MM.1S (cell line): ENCODE measurements at regions not wholly inside any gene's neighbourhood (a gene's known extent, or its start where the extent isn't known, plus 50 kb on each side); places are given as distances from the start of the nearest gene placed in this dataset.

ENCODE experiments used
- EZH2 ChIP-seq: fragments of 300-600 bp; sonication (generic); optimal IDR thresholded peaks from 2 replicates; pipeline ENCODE3; 2017; ENCODE audit warnings: low read depth, mild to moderate bottlenecking, antibody characterized with exemption, low read length, mixed read lengths
- EZH2phosphoT487 ChIP-seq: fragments of 300-600 bp; sonication (generic); IDR thresholded peaks from 2 replicates; pipeline ENCODE4 v1.6.1; 2018; ENCODE audit warnings: antibody characterized with exemption, low read length
- TF ChIP-seq, protein P1 (sequence below): fragments of 300-600 bp; sonication (generic); IDR thresholded peaks from 2 replicates; pipeline ENCODE4 v1.5.1; 2016; ENCODE audit warnings: antibody characterized with exemption, low read length, mixed read lengths

GRCh38 chr16:27706866-27707685 lies 157.1 kb downstream of the KATNIP start:
- no peak for TF ChIP-seq EZH2
- TF ChIP-seq, protein P1, sequence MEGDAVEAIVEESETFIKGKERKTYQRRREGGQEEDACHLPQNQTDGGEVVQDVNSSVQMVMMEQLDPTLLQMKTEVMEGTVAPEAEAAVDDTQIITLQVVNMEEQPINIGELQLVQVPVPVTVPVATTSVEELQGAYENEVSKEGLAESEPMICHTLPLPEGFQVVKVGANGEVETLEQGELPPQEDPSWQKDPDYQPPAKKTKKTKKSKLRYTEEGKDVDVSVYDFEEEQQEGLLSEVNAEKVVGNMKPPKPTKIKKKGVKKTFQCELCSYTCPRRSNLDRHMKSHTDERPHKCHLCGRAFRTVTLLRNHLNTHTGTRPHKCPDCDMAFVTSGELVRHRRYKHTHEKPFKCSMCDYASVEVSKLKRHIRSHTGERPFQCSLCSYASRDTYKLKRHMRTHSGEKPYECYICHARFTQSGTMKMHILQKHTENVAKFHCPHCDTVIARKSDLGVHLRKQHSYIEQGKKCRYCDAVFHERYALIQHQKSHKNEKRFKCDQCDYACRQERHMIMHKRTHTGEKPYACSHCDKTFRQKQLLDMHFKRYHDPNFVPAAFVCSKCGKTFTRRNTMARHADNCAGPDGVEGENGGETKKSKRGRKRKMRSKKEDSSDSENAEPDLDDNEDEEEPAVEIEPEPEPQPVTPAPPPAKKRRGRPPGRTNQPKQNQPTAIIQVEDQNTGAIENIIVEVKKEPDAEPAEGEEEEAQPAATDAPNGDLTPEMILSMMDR, result no peak
- TF ChIP-seq EZH2phosphoT487, result no peak
